C4-2B (cell line): ENCODE measurements at regions not wholly inside any gene's neighbourhood (a gene's known extent, or its start where the extent isn't known, plus 50 kb on each side); places are given as distances from the start of the nearest gene placed in this dataset.
"Not testable (repeated sequence)": the region's sequence is repeated elsewhere in the genome, so short reads cannot be mapped to it uniquely, and the experiment has no call there.

ENCODE experiments used
- H3K27ac ChIP-seq: fragments of 450-650 bp; 2 replicates; pipeline ENCODE4 v1.5.1; 2017
- CTCF ChIP-seq: fragments of 450-650 bp; conservative IDR thresholded peaks from 2 replicates; pipeline ENCODE4 v1.5.1; 2017; ENCODE audit warnings: mild to moderate bottlenecking
- ZFX ChIP-seq: fragments of 450-650 bp; IDR thresholded peaks from 2 replicates; pipeline ENCODE4 v1.6.1; 2017

- no peak overlapping the region for H3K27ac ChIP-seq
- no peak for TF ChIP-seq CTCF
- no peak for TF ChIP-seq ZFX
Observed at GRCh38 chr6:164087870-164088269, 673.4 kb downstream of the QKI start.

GRCh38 chr6:164087211-164087610 is 672.7 kb downstream of the QKI start:
- TF ChIP-seq ZFX (no peak), CTCF (no peak)
- H3K27ac ChIP-seq: no peak overlapping the region

DNA sequence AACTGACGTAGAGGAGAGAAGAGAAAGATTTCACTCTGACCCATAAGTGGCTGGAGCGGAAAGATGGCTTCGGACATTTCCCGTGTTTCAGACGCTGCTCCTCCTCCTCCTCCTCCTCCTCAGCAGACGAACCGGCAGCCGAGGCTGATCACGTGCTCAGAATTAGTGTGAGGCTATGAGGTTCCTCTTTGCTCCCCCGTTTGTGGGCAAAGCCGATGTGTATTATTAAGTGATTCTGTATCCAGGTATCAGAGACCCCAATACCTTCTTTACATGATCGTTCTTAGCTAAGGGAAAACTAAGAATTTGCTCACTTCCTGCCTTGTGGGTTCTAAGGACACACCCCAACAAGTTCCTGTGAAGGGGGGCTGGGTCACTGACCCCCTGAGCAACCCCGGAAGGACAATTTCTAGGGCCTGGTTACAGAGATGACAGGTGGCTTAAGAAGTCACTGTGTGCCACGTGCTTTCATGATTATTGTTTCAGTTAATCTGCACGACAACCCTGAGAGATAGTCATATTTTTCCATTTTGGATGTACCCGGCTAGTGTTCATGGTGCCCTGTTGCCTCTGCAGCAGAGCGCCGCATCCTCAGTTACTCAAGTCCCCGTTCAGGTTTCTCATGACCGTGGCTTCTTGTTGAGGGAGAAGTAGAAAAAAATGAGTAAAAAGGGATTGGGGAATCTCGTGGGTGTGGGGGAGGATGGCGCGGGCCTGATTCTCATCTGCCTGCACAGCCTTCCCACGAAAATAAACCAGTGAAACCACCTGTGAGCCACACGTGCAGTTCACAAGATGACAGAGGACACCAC is 671.8 kb downstream of the QKI start:
- TF ChIP-seq CTCF (no peak), ZFX (no peak)
- no peak overlapping the region for H3K27ac ChIP-seq

DNA sequence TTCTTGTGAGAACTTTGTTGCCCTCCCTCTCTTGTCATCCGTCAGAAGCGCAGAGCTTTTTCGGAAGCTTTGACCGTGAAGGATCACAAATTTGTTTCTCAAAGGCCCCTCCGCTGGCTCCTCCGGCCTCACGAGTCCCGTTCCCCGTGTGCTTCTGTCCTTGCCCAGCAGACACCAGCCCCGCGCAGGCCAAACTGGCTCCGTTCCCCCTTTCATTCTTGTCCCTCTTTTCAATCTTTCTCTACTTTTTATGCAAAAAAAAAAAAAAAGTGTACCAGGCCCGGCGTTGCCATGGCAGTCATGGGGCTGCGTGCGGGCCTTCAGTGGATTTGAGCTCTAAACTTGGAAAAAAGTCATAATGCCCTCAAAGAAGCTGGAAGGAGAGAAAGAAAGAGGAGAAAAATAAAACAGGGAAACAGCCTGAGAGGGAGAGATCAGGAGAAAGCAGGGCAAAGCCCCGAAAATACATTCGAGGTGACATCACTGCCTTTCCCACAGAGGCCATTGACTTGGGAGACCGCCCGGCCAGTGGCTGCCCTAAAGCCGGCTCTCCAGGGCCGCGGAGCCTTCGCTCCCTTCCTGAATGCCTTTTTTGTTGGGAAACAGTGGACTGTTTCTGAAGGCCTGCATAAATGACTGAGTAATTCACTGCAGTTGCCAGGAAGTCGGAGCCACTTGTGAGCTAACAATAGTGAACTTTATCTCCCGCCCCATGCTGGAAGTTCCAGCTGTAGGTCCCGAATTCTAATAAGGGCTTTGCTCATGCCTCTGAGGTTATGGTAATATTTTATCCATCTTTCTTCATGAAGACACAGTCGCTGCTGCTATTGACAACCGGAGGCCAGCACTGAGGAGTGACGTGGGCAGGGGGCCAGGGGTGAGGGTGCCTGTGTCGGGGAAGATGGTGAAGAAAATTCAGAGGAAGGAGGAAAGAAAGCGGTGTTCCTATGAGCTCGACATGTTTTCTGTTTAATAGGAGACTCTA is 670.9 kb downstream of the QKI start:
- TF ChIP-seq CTCF (no peak), ZFX (no peak)
- H3K27ac ChIP-seq: no peak overlapping the region

GRCh38 chr6:164079275-164079600 is 664.7 kb downstream of the QKI start:
- TF ChIP-seq CTCF: no peak
- TF ChIP-seq ZFX: no peak
- H3K27ac ChIP-seq: no peak overlapping the region

DNA sequence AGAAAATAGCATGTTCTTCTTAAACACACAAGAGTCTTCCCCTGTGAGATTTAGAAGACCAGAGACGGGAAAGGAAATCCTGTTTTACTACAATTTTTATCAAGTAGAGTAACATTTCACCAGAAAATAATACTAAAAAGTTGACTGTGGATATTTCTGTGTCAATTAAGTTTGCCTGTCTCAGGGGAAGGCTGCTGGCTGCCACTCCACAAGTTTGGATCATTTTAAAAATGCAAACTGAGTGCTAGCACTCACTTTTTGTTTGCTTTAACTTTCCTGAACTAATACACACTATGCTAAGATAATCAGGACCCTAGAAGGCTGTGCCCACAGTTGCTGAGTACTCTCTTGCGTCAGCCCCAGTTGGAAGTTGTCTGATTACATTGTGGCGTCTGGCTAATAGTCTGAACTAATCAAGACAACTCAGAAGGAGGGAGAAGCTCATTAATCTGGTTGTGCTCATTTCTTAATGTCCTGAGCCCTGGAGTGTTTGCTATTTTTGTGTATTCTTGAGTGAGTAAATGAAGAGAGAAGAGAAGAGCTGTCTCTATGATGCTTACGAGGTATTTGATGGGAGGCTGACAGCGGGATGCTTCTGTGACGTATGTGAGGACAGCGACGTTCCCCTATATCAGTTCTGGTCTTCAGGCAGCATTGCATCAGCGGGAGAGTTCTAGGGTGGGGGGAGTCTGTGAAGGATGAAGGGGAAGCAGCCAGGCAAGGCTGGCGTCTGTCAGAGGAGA is 664.2 kb downstream of the QKI start:
- TF ChIP-seq CTCF (no peak), ZFX (no peak)
- no peak overlapping the region for H3K27ac ChIP-seq

DNA sequence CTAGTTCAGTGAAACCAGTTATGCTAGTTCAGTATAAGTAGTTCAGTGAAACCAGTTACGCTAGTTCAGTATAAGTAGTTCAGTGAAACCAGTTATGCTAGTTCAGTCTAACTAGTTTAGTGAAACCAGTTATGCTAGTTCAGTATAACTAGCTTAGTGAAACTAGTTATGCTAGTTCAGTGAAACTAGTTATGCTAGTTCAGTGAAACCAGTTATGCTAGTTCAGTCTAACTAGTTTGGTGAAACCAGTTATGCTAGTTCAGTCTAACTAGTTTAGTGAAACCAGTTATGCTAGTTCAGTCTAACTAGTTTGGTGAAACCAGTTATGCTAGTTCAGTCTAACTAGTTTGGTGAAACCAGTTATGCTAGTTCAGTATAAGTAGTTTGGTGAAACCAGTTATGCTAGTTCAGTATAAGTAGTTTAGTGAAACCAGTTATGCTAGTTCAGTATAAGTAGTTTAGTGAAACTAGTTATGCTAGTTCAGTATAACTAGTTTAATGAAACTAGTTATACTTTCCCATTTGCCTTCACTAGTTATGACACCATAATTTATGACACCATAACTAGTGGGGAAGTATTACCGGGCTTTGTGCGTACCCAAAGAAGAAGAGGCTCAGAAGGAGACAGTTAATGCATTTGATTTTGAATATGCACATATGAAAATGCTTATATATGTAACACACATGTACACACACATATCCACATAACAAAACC is 662.5 kb downstream of the QKI start:
- H3K27ac ChIP-seq: not testable (repeated sequence)
